B cell (primary cell): ENCODE measurements at regions not wholly inside any gene's neighbourhood (a gene's known extent, or its start where the extent isn't known, plus 50 kb on each side); places are given as distances from the start of the nearest gene placed in this dataset.

Experiments used
- CTCF ChIP-seq: fragments of 200-600 bp; IDR thresholded peaks from one replicate; pipeline ENCODE4 v1.8.0; 2022; ENCODE audit warnings: antibody characterized with exemption, mild to moderate bottlenecking
- EZH2 ChIP-seq: IDR thresholded peaks from 2 replicates; pipeline ENCODE4 v1.6.1; 2012; ENCODE audit warnings: borderline replicate concordance, low read depth, mild to moderate bottlenecking, moderate library complexity, low read length; ENCODE audit not compliant: insufficient read depth, poor library complexity, severe bottlenecking

- TF ChIP-seq CTCF (no peak), EZH2 (no peak)
Measured at GRCh38 chr2:149990965-149991364, 403.4 kb upstream of the MMADHC start.
